Skin epidermis (tissue), 12 donors: ENCODE measurements at regions not wholly inside any gene's neighbourhood (a gene's known extent, or its start where the extent isn't known, plus 50 kb on each side); places are given as distances from the start of the nearest gene placed in this dataset.

ENCODE experiments used
- H3K27ac ChIP-seq, 21 experiments: fragments of 200-600 bp; sonication (generic) in 11 of 21; one replicate each; pipeline ENCODE4 v1.5.0; 2020; ENCODE audit warnings: mild to moderate bottlenecking in 3 of 21, inconsistent platforms in 2 of 21, moderate library complexity in 2 of 21
- H3K4me3 ChIP-seq, 7 experiments: fragments of 200-600 bp; sonication (generic) in 2 of 7; one replicate each; pipeline ENCODE4 v1.5.0; 2020; ENCODE audit warnings: inconsistent platforms in 2 of 7, mild to moderate bottlenecking in 2 of 7, moderate library complexity in 1 of 7

DNA sequence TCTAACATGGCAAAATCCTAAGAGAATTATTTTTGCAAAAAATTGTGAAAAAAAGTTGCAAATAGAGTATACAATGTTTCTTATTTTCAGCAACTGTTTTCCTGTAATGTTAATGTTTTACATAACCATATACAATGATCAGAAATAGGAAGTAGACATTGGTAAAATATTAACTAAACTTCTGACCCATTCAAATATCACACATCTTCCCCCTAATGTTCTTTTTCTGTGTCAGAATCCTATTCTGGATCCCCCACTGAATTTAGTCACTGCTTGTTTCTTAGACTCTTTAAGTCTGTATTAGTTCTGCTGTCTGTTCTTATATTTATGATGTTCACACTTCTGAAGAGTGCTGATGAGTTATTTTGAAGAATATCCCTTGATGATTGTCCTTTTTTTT is 62.0 kb downstream of the HFE start:
- H3K4me3 ChIP-seq: no peak overlapping the region
- no peak overlapping the region for H3K27ac ChIP-seq

DNA sequence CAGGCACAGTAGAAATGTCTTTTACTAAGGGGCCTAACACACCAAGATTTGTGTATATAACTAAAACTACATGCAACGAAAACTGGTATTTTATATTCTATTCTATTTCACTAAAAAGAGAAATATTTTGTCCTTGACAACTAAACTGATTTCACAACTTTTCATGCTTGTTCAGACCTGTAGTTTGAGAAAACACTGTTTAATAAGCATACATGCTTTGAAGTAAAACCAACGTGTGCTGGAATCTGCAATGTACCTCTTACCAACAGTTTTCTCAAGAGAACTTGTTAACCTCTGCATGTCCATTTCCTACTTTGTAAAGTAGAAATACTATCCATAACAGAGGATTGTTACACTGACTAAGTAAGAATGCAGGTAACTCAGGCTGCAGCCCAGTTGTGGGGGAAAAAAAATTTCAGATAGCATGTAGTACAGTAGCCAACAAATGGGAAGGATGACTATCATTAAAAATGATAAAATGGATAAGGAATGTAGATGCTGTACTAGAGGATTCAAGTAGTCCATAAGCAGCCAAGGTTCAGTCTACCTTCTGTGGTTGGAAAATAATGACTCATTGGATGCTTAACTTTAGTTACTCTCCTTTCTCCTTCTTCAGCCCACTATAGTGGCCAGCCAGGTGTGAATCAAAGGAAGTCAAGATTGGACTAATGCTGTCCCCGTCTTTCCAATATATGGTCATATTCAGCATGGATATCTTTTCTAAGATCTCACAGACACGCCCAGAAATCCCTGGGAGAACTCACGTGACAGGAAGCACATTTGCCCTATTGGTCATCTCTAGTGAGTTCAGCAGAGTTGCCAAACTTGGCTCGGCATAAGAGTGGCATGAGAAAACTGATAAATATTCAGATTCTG is 65.2 kb downstream of the HFE start:
- Histone ChIP-seq H3K27ac (no peak overlapping the region), H3K4me3 (no peak overlapping the region)

DNA sequence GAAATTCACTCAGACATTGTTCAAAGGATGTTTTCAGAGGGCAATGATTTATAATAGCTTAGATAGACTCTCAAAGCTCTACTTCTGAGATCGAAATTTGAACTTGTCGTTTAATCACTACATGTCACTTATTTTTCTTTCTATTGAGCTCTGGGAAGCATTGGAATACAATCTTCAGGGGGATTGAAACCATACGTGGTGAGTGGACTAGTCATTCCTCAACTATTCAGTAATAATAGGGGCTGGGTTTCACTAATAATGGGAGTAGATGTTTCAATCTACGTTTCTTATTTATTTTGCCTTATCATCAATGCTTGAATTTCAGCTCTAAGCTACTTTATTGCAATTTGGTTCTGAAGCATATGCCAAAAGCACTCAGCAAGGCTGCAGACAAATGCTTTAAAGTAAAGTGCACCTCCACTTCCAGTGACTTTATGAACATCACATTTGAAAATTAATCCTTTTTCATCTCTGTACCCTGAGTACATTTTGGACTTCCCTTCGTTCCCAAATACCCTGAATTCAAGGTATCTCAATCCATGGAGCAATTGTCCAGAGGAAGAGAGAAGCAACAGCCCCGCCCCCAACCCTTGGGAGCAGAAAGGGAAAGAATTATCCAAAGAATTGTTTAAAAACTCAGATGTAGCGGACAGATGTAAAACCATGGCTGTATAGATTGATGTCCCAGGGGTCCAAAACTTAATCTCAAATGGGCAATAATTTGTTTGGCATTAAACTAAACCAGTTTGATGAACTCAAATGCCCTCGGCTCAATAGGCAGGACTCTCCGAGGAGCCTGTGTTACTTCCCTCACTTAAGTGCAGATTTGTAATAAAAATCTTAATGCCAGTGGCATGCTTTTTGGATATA is 68.1 kb downstream of the HFE start:
- H3K4me3 ChIP-seq: peak overlapping the region; percentile 61 to 87 (median 71)

DNA sequence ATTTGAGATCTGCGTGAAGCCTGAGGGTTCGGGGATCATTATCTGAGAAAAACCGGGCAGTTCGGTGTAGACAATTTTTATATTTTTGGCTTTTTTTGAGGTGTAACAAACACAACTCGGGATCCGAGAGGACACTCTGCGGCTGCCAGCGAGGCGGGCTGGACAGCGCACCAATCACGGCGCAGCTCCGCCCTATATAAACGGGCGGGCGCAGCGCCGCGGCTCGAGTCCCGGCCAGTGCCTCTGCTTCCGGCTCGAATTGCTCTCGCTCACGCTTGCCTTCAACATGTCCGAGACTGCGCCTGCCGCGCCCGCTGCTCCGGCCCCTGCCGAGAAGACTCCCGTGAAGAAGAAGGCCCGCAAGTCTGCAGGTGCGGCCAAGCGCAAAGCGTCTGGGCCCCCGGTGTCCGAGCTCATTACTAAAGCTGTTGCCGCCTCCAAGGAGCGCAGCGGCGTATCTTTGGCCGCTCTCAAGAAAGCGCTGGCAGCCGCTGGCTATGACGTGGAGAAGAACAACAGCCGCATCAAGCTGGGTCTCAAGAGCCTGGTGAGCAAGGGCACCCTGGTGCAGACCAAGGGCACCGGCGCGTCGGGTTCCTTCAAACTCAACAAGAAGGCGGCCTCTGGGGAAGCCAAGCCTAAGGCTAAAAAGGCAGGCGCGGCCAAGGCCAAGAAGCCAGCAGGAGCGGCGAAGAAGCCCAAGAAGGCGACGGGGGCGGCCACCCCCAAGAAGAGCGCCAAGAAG is 69.0 kb downstream of the HFE start:
- Histone ChIP-seq H3K4me3 (peak overlapping the region; percentile 61 to 87 (median 71)), H3K27ac (peak overlapping the region in 20 of 21 experiments; percentile 73 to 95 (median 86))

More for the DNA sequence above, 68.1 kb downstream of the HFE start:
- peak overlapping the region in 20 of 21 experiments; percentile 62 to 95 (median 86) for H3K27ac ChIP-seq

DNA sequence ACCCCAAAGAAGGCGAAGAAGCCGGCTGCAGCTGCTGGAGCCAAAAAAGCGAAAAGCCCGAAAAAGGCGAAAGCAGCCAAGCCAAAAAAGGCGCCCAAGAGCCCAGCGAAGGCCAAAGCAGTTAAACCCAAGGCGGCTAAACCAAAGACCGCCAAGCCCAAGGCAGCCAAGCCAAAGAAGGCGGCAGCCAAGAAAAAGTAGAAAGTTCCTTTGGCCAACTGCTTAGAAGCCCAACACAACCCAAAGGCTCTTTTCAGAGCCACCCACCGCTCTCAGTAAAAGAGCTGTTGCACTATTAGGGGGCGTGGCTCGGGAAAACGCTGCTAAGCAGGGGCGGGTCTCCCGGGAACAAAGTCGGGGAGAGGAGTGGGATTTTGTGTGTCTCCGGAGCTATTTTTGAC is 69.6 kb downstream of the HFE start:
- peak overlapping the region in 20 of 21 experiments; percentile 73 to 95 (median 86) for H3K27ac ChIP-seq
- peak overlapping the region; percentile 61 to 87 (median 71) for H3K4me3 ChIP-seq

DNA sequence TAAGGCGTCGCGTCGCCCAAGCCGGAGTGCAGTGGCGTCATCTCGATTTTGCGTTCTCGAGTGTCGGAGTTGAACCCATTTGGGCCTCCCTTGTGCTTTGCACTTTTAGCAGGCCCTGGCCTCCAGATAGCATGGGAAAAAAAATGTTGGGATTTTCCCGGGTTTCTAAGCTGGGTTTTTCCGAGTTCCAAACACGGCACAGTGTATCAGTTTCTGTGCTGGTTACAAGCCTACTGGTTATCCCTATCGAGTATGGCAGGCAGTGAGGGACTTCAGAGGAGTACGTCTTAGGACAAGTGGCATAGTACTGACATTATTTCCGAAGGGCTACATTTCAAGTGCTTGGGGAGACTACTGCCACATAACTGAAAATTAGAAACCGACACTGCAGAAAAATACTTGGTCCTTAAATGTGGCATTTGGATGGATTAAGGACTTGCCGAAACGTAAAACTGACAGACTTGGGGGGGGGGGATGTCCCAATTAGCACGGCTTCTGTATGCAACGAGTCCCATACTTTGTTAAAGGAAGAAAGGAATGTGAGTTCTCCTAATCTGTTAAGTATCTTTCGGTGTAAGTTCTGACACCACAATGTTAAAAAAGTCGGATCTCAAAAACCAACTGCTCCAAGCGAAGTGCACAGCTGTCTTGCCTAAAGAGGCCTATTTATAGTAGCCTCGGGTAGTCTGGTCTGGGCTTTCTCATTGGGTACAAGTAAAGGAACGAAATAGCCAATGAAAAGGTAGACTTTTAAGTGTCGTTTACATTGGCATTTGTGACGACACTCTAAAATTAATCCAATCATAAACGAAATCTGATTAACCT is 70.2 kb downstream of the HFE start:
- H3K4me3 ChIP-seq: peak overlapping the region; percentile 61 to 87 (median 71)
- peak overlapping the region in 19 of 21 experiments; percentile 73 to 95 (median 88) for H3K27ac ChIP-seq

DNA sequence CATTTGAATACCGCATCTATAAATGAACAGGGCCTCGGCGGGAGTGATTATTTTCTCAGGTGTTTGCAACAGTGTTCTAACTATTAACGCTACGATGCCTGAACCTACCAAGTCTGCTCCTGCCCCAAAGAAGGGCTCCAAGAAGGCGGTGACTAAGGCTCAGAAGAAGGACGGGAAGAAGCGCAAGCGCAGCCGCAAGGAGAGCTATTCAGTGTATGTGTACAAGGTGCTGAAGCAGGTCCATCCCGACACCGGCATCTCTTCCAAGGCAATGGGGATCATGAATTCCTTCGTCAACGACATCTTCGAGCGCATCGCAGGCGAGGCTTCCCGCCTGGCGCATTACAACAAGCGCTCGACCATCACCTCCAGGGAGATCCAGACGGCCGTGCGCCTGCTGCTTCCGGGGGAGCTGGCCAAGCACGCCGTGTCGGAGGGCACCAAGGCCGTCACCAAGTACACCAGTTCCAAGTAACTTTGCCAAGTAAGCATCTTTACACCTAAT is 70.9 kb downstream of the HFE start:
- Histone ChIP-seq H3K4me3 (peak overlapping the region; percentile 50 to 87 (median 57)), H3K27ac (peak overlapping the region in 20 of 21 experiments; percentile 22 to 95 (median 72))

DNA sequence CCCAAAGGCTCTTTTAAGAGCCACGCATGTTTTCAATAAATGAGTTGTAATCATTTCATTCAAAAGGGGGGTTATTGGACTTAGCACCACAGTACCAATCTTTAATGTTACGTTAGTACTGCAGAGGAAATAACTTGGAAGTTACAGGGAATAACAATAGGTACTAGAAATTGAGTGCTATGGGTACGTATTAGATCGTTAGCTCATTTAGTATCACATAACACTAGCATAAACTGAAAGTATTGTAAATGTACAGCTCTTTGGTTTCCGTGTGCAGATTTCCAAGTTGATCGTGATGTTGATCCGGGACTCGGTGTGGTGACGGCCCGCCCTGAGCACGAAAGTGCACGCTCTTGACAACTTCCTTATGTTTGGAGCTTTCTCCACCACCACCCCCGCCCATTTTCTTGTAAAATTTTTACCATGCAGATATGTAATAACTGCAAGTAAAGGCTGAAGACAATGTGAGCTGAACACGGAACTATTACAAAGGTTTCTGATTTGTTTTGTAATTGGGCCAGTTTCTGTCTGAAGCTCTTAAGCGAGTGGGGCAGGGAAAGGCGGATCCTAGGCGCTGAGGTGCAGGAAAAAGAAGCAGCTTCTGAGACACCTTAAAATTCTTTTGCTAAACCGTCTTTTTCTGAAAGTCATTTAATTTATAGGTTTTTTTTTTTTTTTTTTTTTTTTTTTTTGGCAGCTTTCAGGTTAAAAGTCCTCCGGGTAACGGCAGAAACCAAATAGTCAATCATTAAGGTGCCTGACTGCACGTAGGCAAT is 71.5 kb downstream of the HFE start:
- H3K4me3 ChIP-seq: peak overlapping the region; percentile 50 to 87 (median 57)
- H3K27ac ChIP-seq: peak overlapping the region in 20 of 21 experiments; percentile 37 to 95 (median 72)

DNA sequence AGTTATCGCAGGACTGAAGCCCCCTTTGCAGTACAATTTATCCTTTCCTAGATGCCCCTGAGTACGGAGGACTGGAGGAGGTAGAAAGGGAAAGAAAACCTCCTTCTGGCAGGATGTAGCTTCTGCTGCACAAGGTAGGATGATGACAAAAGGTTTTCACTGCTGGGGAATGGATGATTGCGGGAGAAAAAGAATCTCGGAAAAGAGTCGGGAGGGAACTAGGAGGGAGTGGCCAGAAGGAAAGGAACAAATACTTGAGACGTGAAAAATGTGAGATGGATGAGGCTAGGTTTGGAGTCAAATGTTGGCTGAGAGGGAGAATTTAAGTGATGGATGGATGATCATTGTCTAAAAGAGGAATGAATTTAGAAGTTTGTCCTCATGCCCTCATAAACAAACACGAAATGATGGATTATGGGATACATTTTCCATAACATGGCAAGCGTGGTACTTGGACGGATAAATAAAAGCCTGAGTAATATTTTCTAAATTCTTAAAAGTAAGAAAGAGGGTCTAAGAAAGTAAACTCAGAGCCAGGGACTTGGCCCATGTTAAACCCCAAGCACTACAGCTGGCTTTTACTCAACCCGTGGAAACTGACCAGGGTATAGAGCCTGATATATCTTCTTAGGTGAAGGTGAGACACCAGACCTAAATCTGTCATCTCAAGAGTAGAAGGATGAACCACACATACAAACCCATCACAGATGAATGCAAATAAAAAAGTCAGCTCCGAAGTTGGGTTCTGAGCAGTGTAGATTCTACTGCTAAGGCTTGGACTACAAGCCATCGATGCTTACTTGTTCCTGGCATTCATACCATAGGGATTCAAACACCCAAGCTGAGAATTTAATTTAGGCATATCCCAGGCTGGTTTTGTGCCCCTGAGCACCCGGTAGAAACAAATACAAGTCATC is 72.4 kb downstream of the HFE start:
- peak overlapping the region in 19 of 21 experiments; percentile 44 to 95 (median 72) for H3K27ac ChIP-seq

DNA sequence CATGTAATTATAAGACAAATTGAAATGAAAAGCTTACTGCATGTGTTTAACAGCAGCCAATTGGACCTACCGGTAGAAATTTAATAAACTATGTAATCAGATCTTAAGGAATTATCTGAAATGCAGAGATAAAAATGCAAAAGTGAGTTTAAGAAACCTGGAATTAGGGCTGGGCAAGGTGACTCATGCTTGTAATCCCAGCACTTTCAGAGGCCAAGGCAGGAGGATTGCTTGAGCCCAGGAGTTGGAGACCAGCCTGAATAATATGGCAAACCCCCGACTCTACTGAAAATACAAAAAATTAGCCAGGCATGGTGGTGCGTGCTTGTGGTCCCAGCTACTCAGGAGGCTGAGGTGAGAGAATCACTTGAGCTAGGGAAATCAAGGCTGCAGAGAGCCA is 74.1 kb downstream of the HFE start:
- Histone ChIP-seq H3K27ac (no peak overlapping the region), H3K4me3 (no peak overlapping the region)

More for the DNA sequence above, 72.4 kb downstream of the HFE start:
- H3K4me3 ChIP-seq: peak overlapping the region; percentile 50 to 87 (median 57)

DNA sequence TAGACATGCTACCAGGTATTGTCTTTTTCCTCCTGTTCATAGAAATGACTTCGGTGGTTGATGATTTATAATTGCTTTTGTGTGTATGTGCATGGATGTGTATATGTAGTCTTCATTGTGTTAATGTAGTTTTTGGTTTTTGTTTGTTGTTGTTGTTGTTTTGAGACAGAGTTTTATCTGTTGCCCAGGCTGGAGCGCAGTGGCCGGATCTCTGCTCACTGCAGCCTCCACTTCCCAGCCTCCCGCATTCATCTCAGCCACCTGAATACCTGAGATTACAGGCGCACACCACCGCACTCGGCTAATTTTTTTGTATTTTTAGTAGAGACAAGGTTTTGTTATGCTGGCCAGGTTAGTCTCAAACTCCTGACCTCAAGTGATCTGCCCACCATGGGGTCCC is 75.2 kb downstream of the HFE start:
- Histone ChIP-seq H3K27ac (no peak overlapping the region), H3K4me3 (no peak overlapping the region)

DNA sequence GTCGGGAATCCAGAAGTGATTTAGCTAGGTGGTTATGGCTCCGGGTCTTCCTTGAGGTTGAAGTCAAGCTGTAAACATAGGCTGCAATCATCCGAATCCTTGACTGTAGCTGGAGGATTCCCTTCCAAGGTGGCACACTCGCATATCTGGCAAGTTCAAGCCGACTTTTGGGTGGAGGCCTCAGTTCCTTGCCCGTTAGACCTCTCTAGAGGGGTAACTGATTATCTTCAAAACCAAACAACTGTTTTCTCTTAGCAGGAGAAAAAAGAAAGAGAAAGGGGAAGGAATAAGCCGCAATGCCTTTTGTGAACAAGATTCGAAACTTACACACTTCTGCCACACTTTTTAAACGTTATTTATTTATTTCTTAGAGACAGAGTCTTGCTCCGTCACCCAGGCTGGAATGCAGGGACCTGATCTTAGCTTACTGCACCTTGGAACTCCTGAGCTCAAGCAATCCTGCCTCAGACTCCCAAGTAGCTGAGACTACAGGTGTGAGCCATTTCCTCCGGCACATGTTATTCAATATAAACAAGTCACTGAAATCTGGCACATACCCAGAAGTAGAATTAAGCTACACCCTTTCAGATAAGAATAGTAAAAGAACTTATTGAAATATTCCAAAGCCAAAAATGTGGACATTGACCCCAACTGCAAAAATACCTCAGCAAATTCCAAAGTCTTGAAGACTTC is 76.3 kb downstream of the HFE start:
- peak overlapping the region in 1 of 21 experiments; percentile 53 for H3K27ac ChIP-seq
- no peak overlapping the region for H3K4me3 ChIP-seq

DNA sequence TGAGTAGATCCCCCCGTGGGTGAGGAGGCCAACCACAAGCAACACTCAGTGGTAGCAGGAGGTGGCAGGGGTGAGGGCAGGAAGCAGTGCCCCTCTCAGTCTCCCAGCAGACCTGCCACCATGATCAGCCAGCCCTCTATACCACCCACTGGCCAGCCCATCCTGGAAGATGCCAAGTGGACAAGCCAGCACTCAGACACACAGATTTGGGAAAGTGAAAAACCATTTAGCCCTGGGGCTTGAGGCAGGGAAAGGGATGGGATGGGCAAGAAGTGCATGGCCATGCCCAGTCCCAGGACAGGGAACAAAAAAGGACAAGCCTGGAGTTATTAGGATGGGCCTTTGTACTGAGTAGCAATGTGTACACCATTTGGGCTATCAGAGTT is 76.9 kb downstream of the HFE start:
- no peak overlapping the region for H3K27ac ChIP-seq
- H3K4me3 ChIP-seq: no peak overlapping the region

DNA sequence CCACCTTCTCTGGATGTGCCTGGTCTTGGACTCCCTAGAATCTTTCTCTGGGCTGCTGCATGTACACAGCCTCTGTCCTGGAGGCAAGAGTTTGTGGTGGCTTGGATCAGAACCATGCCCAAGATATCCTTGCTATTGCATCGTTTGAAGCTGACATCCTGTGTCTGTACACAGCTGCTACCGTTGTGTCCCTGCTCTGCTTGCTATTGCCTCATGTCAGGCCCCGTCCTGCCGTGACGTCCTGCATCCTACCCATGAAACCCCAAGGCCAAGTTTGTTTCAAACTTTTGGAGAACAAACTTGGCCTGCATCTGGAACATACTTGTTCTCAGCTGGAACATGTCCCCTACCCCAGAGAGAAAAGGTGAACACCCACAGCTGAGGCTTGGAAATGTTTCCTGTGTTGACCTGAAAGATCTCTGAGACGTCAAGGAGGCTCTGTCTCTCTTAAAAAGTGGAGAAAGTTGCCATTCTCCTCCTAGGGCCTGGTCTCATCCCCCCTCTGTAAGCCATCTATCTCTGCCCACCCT is 78.1 kb downstream of the HFE start:
- no peak overlapping the region for H3K4me3 ChIP-seq
- H3K27ac ChIP-seq: no peak overlapping the region

DNA sequence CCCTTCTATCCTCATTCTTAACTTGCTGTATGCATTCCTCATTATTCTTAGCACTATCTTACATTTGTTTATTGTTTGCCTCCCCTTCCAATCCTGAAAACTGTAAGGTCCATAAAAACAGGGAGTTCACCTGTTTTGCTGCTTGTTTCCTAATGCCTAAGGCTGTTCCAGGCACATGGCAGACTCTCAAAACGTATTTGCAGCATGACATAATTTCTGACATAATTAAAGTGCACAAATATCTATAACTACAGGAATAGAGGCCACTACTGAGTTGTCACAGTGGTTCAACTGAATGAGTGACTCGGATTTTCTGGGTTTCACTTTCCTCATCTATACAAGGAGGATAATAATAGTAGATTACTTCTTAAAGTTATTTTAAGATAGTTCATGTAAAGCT is 83.0 kb downstream of the HFE start:
- Histone ChIP-seq H3K27ac (peak overlapping the region in 9 of 21 experiments; percentile 4 to 98 (median 96)), H3K4me3 (no peak overlapping the region)
